Fibroblast of mammary gland (primary cell): ENCODE measurements at regions not wholly inside any gene's neighbourhood (a gene's known extent, or its start where the extent isn't known, plus 50 kb on each side); places are given as distances from the start of the nearest gene placed in this dataset.

Source experiments
- DNase-seq: peaks from one replicate; pipeline ENCODE4 v3.0.0-alpha.2; 2010; ENCODE audit warnings: low read depth
- H3K4me3 ChIP-seq: 2 replicates; pipeline ENCODE4 v1.5.1; 2011; ENCODE audit warnings: low read depth, mild to moderate bottlenecking, low read length, moderate library complexity; ENCODE audit not compliant: control insufficient read depth
- TF ChIP-seq, protein P1 (sequence below): conservative IDR thresholded peaks from 2 replicates; pipeline ENCODE4 v1.5.1; 2011; ENCODE audit warnings: low read depth, low read length, inconsistent platforms; ENCODE audit not compliant: control insufficient read depth, insufficient read depth

DNA sequence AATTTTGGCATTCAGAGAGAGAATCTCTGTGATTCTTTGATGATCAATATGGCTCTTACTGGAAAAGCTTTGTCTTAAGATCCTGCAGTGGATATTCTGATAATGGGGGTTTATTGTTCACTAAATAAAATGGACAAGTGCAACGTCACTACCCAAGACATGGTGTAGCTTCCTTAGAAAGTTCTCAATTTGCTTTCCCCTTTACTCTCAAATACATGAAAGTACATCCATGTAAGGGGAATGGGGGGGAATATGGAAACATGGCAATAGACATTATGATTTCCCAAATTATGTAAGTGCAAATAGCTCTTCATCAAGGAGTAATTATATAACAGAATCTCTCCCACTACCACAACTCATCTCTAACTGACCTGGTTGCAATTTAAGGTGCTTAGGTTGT lies 126.3 kb upstream of the DPYD start:
- H3K4me3 ChIP-seq: no peak overlapping the region
- TF ChIP-seq, protein P1, sequence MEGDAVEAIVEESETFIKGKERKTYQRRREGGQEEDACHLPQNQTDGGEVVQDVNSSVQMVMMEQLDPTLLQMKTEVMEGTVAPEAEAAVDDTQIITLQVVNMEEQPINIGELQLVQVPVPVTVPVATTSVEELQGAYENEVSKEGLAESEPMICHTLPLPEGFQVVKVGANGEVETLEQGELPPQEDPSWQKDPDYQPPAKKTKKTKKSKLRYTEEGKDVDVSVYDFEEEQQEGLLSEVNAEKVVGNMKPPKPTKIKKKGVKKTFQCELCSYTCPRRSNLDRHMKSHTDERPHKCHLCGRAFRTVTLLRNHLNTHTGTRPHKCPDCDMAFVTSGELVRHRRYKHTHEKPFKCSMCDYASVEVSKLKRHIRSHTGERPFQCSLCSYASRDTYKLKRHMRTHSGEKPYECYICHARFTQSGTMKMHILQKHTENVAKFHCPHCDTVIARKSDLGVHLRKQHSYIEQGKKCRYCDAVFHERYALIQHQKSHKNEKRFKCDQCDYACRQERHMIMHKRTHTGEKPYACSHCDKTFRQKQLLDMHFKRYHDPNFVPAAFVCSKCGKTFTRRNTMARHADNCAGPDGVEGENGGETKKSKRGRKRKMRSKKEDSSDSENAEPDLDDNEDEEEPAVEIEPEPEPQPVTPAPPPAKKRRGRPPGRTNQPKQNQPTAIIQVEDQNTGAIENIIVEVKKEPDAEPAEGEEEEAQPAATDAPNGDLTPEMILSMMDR: no peak

DNA sequence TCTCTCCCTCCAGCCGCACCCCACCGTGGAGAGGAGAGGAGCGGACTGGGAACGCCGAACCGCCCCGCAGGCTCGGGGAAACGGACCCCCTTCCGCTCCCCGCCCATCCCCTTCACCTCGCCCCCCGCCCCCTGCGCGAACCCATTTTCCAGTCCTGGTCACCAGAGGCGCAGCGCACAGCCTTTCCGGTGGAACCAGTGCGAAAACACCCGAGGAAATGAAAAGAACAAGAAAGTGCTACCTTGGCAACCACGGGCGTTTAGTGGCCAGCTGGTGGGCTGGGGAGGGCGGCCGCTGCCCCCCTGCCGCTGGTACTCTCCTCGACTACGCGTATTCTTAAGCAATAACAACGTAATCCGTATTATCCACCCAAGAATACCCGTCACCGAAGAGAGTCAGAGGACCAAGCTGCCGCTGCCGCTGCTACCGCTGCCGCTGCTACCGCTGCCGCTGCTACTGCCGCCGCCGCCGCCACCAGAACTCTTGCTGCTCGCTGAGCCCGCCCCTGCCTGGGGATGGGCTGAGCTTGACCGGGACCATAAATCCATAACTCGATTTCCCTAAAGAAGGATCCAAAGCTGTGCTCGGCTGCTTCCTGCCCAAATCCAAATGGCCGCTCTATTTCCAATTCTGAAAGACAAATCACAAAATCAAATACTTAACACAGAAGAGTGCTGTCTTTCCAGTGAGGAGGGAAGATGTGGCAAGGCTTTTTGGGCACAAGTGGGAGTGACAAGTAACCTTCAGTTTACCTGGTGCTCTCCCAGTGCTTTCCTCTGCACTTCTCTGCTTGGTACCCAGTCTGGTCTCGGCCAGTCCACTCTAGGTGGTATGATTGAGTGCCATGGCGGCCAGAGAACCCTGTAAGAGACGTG lies 125.2 kb upstream of the DPYD start:
- TF ChIP-seq, protein P1: no peak
- peak overlapping the region; percentile 62 for H3K4me3 ChIP-seq
- peak; percentile 48 for DNase-seq

More for the DNA sequence above, 126.3 kb upstream of the DPYD start:
- no peak for DNase-seq

DNA sequence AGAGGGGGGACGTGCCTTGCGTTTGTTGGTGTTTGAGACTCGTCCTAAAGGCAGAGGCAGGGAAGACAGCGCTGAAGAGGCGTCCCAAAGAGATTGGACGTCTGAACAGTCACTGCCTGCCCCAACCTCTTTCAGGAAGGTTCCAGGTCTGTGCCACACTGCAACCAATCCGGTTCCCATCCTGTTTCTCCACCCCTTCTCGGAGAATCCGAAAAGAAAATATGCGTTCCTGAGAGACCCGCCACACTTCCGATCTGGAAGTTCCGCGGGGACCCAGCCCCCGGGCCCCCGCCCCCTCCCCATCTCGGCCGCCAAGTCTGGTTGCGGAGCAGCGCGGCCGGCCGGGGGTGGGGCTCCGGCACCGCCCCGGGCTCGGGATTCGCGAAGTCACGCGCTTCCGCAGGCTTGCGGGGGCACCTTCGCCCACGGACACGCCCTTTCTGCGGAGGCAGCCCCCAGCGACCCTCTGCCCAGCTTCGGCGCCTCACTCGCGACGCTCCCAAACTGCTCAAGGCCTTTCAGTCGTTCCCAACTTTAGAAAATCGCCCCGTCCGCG lies 124.5 kb upstream of the DPYD start:
- DNase-seq: peak; percentile 43
- TF ChIP-seq, protein P1: no peak
- peak overlapping the region; percentile 62 for H3K4me3 ChIP-seq

DNA sequence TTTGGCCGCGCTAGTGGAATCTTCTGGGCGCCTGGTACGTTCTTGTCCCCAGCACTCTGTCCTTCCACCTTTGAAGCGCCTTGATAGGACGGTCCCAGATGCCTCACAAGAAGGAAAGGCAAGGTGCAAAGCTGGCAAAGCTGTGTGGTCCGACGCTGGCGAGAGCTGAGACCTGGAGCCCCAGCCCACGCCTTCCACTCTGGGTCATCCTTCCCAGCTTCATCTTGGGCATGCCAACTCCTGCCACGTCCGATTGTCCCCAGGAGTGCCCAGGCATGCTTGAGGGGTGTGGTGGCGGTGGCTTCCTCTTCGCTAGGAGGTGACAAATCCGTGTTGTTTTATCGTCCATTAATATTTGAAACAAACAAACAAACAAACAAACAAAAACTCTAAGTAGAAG lies 123.9 kb upstream of the DPYD start:
- TF ChIP-seq, protein P1: no peak
- peak overlapping the region; percentile 62 for H3K4me3 ChIP-seq
- DNase-seq: no peak

DNA sequence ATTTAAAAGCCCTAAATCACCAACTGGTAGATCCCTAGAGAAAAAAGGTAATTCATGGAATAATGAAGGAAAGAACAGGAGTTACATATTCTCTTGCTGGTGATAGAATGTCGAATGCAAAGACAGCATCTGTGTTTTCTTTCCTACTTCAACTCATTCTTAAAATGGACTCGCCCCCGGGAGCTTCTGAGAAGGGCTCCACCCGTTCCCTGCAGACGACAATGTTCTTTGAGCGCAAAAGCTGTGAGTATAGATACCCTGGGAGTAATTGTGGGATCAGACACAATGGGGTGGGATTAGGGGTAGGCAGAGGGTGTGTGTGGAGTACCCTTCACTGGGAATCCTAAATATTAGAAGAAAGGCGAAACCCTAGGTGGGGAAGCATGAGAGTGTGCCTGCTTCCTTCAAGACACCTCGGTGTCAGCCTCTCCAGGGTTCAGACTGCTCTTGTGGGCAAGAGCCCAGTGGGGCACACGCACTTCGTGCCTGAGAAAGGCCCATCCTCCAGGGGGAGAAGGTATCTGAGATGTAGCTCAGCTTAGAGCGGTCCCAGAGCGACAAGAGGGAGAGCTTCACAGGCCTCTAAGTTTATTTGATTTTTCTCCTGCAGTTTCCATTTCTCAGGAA lies 123.3 kb upstream of the DPYD start:
- TF ChIP-seq, protein P1: no peak
- no peak for DNase-seq
- no peak overlapping the region for H3K4me3 ChIP-seq

DNA sequence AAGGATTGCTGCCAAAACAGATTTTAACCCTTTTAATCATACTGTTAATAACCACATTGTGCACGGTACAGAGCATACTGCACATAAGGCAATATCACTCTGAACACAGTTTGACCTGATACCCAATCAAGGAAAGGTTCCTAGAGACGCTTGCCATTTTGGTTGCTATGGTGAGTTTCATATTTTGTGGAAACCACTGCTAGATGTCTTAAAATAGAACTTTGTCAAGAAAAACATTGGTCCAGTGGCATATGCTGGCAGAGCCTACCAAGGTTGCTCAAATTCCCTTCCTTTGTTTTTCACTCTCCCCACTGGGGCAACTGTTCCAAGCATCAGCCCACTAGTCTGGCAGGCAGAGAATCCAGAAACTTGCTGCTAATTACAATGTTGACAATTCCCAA lies 114.8 kb upstream of the DPYD start:
- H3K4me3 ChIP-seq: no peak overlapping the region
- no peak for DNase-seq
- TF ChIP-seq, protein P1: no peak
